ENCODE measurements at regions not wholly inside any gene's neighbourhood (a gene's known extent, or its start where the extent isn't known, plus 50 kb on each side); places are given as distances from the start of the nearest gene placed in this dataset.

DNA sequence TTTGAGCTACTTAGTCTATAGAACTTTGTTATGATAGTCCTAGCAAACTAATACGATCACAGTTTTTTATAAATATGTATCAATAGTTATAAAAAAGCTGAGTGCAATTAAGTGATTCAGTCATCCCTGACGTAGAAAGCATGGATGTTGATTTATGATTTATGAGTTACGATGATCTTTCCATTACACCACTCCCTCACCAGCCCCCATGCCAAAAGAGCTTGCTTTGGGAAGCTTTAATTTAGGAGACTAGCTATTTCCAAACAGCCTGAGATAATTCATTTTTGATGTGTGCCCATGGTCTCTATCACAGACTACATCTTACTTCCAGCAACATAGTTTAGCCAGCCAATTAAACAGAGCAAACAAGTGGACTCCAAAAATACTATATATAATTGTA, 256.8 kb downstream of the GABRG2 start:
- DNase-seq: no peak

GRCh38 chr5:162325143-162325727, 257.7 kb downstream of the GABRG2 start:
- no peak for DNase-seq

DNA sequence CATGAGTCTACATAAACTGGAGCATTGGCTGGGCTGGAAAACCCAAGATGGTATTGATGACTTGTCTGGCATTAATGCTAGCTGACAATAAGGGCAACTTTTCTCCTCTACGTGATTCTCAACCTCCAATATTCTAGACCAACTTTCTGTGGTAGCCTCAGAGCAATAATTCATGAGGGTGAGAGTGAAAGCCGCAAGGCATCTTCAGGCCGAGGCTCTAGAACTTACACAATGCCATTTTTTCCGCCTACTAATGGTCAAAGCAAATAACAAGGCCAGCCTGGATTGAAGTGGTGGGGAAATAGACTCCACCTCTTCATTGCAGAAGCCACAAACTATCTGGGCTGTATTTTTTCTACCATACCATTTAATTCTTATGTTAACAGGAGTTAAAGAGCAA, 267.4 kb downstream of the GABRG2 start:
- no peak for DNase-seq

DNA sequence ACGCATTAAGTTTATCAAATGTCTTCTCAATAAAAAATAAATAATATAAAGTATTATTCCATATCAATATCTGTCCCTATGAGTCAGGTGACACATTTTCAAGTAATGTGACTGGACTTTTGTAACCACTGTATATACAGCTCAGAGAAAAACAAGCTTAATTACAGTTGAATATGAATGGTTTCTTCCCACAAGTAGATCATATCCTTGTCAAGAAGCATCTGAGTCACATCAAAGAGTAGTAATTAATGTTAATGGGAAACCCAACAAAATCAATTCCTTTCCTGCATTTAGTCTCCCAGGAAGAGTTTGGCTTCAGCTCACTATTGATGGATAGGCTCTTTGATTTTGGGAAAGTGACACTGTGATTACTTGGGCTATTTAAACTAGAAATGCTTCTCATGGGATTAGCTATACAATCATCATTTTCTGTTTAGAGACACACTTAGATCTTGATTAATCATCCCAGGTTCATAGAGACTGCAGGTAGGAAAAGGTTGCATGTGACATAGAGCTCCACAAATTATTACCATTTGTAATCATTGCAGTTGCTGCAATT, 292.9 kb downstream of the GABRG2 start:
- no peak for DNase-seq

- DNase-seq: no peak
Observed at GRCh38 chr5:162372256-162372655, 304.7 kb downstream of the GABRG2 start.

- no peak for DNase-seq
Observed at GRCh38 chr5:162377895-162378294, 310.3 kb downstream of the GABRG2 start.

GRCh38 chr5:162382839-162383238, 315.3 kb downstream of the GABRG2 start:
- no peak for DNase-seq

GRCh38 chr5:162384225-162384624, 316.7 kb downstream of the GABRG2 start:
- DNase-seq: no peak

DNA sequence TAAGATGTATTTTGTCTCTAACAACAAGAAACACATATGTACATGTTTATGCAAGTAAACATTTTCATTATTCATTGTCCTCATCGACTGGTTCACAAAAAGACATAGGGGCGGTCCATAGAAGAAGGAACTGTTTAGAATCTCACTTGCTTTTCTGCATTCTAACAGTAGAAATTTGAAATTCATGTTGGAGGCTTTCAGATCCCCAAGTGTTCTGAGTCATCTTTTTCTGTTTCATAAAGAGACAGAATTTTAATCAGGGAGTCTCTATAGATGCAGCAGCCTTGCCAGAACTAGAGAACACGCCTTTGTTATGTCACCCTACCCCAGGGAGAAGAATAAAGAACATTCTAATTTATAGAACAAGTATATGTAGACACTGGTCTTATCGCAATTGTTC, 324.3 kb downstream of the GABRG2 start:
- no peak for DNase-seq

DNA sequence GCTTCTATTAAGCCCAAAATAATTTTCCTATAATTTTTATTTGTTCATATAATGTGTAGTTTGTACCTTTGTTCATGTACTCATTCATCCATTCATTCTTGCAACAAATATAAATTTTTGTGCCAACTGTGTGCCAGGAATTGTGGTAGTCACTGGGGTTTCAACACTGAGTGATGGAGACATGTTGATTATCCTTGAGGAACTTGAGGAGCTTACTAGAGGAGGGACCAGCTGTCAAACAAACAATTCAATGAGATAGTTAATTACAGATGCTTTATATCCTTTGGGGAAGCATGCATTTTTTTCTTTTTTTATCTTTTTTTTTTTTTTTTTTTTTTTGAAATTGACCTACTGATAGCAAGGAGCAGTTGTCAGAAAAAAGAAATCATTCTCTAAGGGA, 324.8 kb downstream of the GABRG2 start:
- no peak for DNase-seq

GRCh38 chr5:162393534-162393933, 326.0 kb downstream of the GABRG2 start:
- DNase-seq: no peak

GRCh38 chr5:162407614-162408013, 340.0 kb downstream of the GABRG2 start:
- DNase-seq: no peak

GRCh38 chr5:162410365-162410764, 342.8 kb downstream of the GABRG2 start:
- no peak for DNase-seq

DNA sequence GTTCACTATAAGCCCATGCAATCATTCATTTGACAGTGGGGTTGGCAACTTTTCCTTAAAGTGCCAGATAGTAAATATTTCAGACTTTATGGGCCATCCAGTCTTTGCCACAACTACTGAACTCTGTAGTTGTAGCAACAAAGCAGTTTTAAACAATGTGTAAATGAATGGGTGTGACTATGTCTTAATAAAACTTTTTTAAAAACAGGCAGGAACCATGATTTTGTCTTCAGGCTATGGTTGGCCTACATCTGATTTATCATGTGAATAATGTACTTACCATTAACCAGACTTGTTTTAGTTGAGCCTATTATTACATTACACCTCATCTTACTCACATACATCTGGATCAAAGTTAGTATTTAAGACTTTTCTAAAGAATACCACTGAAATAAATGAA, 361.6 kb downstream of the GABRG2 start:
- no peak for DNase-seq

DNA sequence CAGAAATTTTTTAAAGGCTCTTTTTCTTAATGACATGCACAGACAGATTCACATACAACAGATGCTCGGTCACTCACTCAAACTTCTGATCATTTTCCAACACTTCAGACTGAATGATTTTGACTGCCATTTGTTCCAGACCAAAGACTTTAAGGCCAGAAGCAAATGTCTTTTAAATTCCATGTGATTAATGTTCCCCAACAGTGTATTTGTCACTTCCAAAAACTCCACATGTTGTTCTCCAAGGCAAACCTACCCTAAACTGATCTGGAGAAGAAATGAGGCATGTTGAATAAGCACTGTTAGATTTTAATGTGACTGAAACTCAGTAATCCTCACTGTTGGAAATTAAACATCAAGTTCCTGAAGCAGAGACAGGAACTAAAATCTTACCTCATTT, 366.7 kb downstream of the GABRG2 start:
- DNase-seq: no peak

DNA sequence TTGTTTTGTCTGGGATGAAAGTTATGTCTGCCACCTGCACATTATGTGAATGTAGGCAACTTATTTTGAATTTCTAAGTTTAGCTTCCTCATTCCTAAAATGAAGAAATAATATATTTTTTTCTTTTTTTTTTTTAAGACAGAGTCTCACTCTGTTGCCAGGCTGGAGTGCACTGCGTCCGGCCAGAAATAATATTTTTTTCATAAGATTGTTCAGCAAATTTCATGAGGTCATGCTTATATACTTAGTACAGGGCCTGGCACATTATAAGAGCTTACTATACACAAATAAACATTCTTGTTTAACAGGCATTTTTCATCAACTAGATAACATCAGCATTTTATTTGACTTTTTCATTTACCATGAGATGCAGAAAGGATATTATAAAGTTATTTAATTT, 368.5 kb downstream of the GABRG2 start:
- DNase-seq: no peak

DNA sequence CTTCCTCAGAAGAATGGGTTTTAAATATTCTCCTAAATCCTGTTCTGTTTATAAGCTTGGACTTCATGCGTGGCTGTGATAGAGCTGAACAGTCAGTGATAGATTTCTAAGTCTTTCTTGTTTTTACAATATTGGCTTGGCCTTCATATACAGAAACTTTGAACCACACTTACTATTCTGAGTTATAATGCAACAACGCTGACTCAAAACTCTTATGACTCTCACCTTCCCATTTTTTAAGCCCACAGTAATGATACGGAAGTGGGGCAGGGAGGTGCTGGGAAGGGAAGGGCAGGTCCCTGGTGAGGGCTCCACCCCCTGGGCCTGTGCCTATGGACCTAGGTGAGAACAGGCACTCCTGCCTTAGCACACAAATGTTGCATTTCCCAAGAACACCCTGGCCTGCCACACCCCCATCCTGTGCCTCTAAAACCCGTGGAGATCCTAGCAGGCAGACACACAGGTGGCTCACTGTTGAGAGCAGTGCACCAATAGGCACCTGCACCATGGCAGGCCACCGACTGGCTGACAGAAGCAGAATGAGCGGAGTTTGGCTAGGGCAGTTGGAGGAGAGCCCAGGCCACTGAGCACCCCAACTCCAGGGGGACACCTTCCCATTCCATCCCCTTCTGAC, 376.7 kb downstream of the GABRG2 start:
- DNase-seq: no peak

DNA sequence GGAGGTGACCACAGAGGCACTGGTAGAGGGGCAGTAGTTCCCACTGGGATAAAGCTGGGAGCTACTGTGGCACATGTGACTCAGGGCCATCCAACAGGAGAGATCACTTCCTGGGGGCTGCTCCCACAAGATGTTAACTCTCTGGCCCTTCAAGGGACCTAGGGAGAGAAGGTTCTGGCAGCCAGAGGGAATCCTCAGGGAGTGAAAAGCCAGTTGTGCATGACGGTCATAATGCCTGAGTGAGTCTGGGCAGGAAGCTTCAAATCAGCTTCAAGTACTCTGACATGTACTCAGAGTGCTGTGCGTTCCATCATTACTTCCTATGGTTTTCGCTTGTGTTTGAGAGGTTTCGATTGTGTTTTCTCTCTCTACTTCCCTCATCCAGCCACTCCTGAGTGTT, 388.5 kb downstream of the GABRG2 start:
- no peak for DNase-seq

GRCh38 chr5:162466011-162466410, 398.4 kb downstream of the GABRG2 start:
- DNase-seq: no peak

GRCh38 chr5:162473041-162473714, 405.6 kb downstream of the GABRG2 start:
- no peak for DNase-seq

DNA sequence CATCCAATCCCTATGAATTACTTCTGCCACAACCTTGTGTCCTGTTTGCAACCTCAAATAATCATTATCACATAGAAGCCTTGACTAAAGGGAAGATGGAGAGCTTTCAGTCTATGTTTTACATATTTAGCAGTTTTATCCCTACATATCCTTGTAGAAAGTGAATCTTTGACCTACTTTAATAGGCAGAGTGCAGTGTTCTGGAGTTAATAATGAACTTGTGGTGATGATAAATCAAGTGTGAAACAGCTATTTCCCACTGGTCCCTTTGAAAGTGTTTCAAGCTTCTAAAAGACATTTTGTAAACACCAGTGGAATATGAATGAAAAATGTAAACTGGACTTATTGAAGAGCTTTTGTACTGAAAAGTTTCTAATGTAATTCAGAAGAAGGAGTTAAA, 406.7 kb downstream of the GABRG2 start:
- no peak for DNase-seq

DNA sequence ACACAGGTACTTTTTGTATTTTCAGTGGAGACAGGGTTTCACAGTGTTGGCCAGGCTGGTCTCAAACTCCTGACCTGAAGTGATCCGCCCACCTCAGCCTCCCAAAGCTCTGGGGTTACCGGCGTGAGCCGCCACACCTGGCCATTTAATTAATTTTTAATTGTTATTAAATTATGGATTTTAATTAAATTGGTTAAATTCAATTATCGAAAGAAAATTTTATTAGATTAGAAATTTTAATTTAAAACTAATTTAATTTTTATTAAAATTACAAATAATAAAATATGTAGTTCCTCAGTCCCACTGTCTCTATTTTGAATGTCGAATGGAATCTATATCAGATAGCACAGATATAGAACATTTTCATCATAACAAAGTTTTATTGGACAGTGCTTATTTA, 416.5 kb downstream of the GABRG2 start:
- DNase-seq: no peak

DNA sequence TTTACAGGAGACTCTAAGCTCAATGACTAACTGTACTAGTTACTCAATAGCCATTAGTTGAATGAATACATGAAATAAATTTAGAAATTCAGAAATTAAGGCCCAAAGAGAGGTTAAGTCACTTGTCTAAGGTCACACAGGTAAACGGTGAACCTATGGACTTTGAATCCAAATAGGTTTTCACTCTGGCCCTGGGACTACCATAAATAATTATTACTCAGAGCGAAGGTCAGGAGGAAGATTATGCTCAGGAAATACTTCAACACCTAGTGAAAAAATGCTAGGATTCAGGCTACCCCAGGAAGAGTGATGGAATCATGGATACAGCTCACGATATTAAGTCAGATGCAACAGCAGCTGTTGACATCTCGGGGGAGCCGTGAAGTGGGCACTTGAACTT, 417.4 kb downstream of the GABRG2 start:
- DNase-seq: no peak

DNA sequence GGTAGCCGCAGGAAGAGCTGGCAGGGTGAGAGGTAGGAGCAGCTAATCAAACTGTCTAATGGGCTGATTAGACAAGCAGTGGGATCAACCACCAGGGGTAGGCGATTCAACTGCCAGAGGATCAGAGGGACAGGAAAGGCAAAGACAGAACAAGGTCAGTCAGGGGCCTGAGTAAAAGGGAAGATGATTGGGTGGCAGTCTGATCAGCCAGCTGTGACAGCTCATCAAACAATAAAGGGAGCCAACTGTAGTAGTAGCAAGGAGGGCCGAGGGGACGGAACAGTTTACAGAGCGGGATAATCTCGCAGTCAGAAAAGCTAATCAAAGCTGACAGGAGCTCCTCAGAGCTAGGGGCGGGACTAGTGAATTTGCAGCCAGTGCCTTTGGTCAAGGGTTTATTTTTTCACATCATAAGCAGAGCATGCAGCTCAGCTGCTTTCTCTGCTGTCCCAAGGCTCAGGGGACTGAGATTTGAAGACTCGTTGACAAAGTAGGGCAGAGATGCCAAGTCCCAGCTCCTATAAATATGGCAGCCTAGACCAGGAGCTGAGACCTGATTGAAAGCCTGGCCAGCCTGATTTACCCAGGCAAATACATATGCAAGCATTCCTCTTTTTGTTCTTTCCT, 418.2 kb downstream of the GABRG2 start:
- DNase-seq: no peak

All from fibroblast of skin of back (primary cell).